ENCODE measurements at regions not wholly inside any gene's neighbourhood (a gene's known extent, or its start where the extent isn't known, plus 50 kb on each side); places are given as distances from the start of the nearest gene placed in this dataset.
A peak's percentile ranks its signal among the peaks of the same experiment; 100 is the strongest.
"Not testable (repeated sequence)": the region's sequence is repeated elsewhere in the genome, so short reads cannot be mapped to it uniquely, and the experiment has no call there.

DNA sequence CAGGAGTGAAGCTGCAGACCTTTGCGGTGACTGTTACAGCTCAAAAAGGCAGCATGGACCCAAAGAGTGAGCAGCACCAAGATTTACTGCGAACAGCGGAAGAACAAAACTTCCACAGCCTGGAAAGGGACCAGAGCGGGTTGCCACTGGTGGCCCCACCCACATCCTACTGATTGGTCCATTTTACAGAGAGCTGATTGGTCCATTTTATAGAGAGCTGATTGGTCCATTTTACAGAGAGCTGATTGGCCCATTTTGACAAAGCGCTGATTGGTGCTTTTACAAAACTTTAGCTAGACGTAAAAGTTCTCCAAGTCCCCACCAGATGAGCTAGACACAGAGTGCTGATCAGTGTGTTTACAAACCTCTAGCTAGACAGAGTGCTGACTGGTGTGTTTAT is 134.2 kb upstream of the FRG1 start:
- DNase-seq, result no peak
- intact Hi-C loops (cut with DNase I), result no loop called here

DNA sequence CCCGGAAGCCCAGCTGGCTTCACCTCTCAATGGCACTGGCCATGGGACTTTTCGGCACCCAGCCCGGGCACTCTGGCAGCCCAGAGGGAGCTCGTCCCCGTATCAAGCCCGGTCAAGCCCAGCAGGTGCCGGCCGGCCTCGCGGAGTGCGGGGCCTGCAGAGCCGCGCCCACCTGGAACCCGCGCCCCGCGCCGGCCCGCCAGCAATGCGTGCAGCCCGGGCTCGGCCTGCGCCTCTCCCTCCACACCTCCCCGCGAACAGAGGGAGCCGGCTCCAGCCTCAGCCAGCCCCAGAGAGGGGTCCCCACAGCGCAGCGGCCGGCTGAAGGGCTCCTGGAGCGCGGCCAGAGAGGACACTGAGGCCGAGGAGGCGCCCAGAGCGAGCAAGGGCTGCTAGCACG is 133.6 kb upstream of the FRG1 start:
- intact Hi-C loops (cut with DNase I), result no loop called here
- DNase-seq, result no peak

DNA sequence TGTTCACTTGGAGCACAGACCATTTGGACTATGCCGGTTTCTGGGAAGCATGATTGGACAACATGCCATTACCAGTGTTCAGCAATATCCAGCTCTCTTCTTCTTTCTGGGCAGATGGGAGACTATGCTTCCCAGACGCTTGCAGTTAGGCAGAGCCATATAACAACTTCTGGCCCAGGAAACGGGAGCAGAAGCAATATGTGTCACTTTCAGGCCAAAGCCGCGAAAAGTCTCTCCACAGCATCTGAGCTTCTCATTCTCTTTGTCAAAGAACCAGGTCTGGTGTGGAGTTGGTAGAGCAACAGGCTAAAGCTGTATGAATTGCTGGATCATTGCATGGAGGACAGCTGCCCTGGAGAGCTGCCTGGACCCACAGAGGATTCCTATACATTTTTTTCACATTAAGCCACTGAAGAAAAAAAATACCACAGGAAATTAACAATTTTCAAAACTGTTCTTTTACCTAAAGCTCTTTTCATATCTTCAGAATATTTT is 131.4 kb upstream of the FRG1 start:
- no peak for DNase-seq
- intact Hi-C loops (cut with DNase I), result no loop called here

GRCh38 chr4:189809839-189810238 is 130.8 kb upstream of the FRG1 start:
- DNase-seq, result no peak
- intact Hi-C loops (cut with DNase I), result no loop called here

DNA sequence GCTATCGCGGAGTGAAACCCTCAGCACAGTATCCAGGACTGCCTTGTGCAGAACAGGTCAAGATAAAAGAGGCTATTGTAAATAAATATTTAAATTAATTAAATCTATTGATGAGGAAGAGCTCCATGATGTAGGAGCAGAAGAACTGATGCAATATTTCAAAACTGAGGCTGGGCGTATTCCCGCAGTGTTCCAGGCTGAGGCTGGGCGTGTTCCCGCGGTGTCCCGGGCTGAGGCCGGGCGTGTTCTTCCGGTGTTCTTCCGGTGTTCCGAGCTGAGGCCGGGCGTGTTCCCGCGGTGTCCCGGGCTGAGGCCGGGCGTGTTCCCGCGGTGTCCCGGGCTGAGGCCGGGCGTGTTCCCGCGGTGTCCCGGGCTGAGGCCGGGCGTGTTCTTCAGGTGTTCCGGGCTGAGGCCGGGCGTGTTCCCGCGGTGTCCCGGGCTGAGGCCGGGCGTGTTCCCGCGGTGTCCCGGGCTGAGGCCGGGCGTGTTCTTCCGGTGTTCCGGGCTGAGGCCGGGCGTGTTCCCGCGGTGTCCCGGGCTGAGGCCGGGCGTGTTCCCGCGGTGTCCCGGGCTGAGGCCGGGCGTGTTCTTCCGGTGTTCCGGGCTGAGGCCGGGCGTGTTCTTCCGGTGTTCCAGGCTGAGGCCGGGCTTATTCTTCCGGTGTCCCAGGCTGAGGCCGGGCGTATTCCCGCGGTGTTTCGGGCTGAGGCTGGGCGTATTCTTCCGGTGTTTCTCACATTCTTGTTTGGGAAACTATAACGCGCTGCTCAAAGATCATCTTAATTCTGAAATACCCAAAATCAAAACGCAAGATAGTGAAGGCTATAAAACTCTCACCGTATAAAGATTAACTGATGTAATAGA is 130.1 kb upstream of the FRG1 start:
- intact Hi-C loops (cut with DNase I); DNase-seq: not testable (repeated sequence)

GRCh38 chr4:189815404-189816192 is 125.1 kb upstream of the FRG1 start:
- intact Hi-C loops (cut with DNase I), result no loop called here
- DNase-seq, result no peak

DNA sequence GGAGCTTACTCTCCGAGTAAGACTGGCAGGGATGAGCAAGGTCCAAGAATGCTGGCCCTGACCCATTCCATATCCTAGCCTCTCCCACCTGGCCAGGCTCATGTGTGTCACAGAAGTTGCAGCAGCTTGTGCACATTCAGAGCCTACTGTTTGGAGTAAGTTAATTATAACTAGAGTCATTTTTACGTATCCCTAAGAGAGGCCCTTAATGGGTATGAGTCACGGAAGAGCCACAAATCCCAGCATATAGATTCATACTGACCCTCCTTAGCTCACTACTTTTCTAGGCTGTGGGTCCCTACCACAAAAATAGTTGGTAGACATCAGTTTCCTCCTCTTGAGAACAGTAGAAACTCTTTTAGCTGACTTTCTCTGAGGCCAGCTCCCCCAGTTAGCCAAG is 118.3 kb upstream of the FRG1 start:
- peak in 1 of 42 donors; percentile 8 for DNase-seq
- intact Hi-C loops (cut with DNase I), result no loop called here

GRCh38 chr4:189823591-189823990 is 117.1 kb upstream of the FRG1 start:
- intact Hi-C loops (cut with DNase I), result no loop called here
- DNase-seq, result peak; percentile 16 to 92 (median 81)

GRCh38 chr4:189825466-189825865 is 115.2 kb upstream of the FRG1 start:
- no peak for DNase-seq
- intact Hi-C loops (cut with DNase I), result no loop called here

DNA sequence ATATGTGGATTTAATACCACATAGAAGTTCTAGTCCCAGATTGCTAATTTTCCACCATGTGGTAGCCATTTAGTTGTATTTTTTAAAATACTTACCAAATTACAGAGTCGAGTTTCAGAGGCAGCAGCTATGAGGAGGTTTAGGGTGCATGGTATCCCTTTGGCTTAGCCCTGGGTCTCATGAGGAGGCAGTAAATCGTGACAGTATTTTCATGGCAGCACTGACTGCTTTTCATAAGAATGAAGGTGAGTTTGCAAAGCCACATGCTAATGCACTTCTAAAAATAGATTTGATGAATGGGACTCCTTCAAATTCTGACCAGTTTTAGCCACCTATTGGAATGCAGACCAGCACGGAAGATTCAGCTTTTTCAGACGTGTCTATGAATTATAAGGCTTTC is 114.0 kb upstream of the FRG1 start:
- intact Hi-C loops (cut with DNase I), result no loop called here
- no peak for DNase-seq

GRCh38 chr4:189828081-189828697 is 112.5 kb upstream of the FRG1 start:
- no peak for DNase-seq
- intact Hi-C loops (cut with DNase I), result no loop called here

DNA sequence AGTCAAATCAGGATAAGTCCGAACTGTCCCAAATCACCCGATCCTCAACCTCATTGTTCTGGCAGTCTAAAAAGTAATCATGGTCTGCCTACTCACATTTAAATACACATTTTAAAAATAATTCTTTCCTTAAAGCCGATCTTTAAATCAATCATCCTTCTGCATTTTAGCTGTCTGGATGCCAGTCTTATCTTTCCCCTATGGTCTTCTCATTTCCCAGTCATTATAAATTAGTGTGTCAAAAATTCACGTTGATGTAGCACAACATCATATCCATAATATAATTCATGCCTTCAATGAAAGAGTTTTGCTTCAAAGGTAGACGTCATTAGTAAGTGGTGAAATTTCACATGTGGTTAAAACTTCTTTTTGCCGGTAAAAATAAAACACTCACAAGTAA is 108.1 kb upstream of the FRG1 start:
- intact Hi-C loops (cut with DNase I), result no loop called here
- no peak for DNase-seq

GRCh38 chr4:189834616-189835015 is 106.1 kb upstream of the FRG1 start:
- intact Hi-C loops (cut with DNase I), result no loop called here
- no peak for DNase-seq

DNA sequence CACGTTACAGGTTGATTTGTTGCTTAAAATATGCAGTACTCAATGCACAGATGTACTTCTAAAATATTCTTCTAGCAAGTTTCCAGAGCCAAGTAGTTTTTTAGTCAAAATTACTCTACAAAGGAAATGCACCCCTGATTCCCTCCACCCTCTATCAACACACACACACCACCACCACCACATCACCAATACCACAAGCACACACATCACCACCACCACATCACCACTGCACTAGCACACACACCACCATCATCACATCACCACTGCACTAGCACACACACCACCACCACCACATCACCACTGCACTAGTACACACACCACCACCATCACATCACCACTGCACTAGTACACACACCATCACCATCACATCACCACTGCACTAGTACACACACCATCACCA is 105.2 kb upstream of the FRG1 start:
- intact Hi-C loops (cut with DNase I), result no loop called here
- DNase-seq, result peak in 1 of 42 donors; percentile 12

DNA sequence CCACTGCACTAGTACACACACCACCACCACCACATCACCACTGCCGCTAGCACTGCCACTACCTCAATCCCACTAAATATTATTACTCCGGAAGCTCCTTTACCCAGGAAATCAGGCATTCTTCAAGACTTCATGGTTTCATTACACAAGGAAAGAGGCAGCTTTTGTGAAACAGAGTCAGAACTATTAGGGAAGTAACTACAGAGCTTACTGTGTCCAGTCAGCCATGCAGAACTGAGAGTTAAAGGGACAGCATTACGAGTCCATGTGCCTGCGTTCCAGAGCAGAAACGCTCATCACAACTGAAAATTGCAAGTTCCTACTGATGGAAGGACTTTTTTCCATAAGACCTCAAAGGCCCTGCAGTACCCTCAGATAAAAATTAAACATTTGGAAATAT is 103.2 kb upstream of the FRG1 start:
- DNase-seq, result no peak
- intact Hi-C loops (cut with DNase I), result no loop called here

DNA sequence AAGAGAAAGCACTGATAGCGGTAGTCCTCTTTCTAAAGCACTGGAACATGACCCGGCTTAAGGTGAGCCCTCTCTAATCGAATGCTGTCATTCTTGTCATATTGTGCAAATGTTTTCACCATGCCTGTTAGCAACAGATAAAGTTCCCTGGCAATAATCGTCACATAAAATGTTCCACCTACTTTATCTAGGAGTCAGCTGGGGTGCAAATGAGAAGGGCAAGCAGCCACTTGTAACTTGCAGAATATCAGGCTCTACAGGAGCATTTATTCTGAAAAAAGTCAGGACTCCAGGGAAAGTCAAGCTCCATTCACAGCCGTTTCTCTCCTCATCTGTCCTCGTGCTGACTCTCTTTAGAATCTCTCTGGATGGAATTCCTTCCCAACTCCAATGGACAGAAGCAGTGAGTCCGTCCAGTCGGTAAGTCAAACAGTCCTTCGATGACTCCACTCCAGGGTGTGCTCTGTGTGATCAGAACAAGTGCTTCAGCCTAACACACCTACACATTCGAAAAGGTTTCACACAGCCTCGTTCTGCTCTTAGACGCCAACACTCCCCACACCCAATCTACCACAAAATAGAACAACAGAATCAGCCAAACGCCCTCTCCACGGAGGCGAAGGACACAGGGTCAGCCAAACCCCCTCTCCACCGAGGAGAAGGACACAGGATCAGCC is 101.7 kb upstream of the FRG1 start:
- intact Hi-C loops (cut with DNase I), result no loop called here

DNA sequence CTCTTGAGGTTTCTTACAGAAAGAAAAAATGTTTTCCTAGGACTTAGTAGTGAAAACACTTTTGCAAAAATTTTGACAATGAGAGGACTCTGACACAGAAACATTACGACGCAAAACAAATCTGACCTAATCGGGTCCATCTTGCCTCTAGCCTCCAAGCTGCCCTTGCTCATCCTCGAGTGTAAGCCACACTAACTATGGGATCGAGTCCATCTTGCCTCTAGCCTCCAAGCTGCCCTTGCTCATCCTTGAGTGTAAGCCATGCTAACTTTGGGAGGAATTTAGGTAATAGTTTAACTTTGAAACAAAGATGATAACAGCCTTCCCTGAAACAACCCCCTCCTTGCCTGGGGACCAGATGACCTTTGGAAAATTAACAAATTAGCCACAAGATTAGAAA is 100.3 kb upstream of the FRG1 start:
- DNase-seq, result peak in 1 of 42 donors; percentile 20
- intact Hi-C loops (cut with DNase I), result no loop called here

More for the DNA sequence above, 101.7 kb upstream of the FRG1 start:
- DNase-seq, result no peak

DNA sequence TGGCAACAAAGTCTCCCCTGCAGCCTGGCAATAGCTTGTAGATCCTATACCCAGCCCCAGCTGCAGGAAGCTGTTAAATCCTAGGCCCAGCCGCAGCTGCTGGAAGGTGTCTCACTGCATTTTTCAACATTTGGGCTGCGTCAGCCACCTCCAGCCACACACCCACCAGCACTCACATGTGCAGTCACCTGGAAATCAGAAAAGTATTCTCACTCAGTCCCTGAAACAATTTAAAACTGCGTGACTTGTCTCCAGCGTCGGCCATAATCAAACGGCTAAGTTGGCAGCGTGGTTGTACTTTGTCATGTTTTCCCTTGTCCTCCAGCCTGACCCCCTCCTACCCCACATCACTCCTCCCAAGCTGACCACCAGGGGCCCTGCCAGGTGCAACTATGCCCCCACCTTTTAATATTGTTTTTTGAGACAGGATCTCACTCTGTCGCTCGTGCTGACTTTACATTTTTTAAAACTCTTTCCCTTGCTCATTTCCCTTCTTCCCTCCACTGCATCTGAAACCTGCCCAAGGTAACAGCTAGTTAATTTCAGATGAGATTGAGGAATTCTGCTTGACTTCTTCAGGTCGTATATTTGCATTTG is 97.2 kb upstream of the FRG1 start:
- intact Hi-C loops (cut with DNase I), result no loop called here
- DNase-seq, result peak in 18 of 42 donors; percentile 3 to 50 (median 22)

All from head of caudate nucleus (tissue), 42 donors.